Limb (tissue), 2 donors: ENCODE measurements at regions not wholly inside any gene's neighbourhood (a gene's known extent, or its start where the extent isn't known, plus 50 kb on each side); places are given as distances from the start of the nearest gene placed in this dataset.

Experiments used
- DNase-seq, 2 donors: peaks; one replicate each; pipeline ENCODE4 v3.0.0-alpha.2; 2016; ENCODE audit errors: extremely low spot score in 2 of 2

DNA sequence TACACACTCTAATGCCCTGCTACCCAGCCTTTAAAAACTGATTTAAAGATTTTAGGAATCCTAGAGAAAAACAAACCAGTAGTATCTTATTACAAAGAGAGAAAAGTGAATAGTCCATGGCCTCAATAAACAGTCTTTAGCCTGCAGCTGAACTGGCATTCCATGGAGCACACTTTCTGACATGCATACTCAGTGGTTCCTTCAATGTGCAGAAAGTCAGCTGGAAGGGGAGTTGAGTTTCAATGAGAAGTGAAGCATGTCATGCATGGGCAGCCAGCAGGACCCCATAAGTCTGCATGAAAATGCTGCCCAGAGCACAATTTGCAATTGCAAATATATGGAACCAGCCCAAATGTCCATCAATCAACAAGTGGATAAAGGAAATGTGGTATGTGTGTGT is 273.7 kb downstream of the UQCRFS1 start:
- no peak for DNase-seq

DNA sequence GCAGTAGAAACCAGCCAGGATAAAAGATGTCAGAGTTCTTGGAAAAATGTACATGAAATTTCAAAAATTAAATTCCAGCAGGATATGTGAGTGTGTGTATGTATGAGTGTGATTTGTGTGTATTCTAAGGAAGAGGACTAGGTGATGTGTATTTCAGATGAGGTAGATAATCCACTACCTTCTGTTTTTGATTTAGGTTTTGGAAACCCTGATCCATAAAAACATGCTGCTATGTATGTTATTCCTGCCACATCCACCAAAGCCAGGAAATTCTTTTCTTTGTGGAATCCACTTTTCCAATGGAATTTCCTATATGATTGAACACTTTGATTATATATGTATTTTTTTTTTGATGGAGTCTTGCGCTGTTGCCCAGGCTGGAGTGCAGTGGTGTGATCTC is 276.9 kb downstream of the UQCRFS1 start:
- no peak for DNase-seq

DNA sequence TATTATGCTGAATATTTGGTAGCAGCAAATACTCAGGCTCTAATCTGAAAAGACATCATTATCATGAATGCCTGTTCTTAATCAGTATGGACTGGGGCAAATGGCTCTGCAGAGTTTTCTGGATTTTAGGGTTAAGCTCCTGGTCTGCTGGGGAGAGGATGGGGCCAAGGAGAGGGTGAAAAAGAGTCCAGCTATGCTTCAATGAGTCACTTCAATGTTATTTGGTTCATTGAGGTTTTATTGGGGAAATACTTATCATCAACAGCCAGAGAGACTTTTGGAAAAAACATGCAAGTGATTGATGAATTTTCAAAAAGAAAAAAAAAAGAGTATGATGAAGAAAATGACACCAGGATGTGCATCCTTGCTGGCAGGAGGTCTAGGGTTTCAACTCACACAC is 278.3 kb downstream of the UQCRFS1 start:
- DNase-seq = no peak

DNA sequence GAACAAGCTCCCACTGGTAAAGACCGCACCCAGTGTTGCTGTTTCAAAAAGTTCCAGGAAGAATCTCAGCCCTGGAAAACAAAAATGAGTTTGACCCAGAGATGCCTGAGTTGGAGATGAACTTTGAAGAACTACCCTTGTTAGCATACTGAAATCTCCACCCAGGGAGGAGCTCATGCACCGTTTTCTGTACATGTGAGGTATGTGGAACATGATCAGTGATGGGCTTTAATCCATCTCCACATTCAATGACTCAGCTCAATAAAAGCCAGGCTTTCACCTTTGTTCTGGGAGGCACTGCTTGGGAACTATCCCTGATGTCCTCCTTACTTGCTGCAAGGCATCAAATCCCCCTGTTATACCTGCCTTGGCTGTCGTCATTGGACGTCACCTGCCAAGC is 279.9 kb downstream of the UQCRFS1 start:
- no peak for DNase-seq

DNA sequence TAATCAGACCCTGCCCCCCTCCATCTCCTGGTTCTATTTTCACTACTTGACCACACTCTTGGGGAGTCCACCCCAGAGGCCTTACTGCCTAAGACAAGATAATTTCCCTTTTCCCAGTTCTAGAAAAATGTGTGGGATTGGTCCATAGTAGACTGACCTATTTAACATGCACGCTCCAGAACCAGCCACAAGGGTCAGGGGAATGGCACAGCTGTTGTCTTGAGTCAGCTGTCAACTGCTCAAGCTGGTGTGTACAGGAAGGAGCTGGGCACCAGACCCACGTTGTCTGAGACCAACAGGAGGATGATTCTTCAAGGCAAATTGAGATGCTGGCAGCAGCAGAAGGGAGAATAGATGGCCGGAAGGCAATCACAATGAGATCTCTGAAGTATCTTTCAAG is 280.5 kb downstream of the UQCRFS1 start:
- no peak for DNase-seq

DNA sequence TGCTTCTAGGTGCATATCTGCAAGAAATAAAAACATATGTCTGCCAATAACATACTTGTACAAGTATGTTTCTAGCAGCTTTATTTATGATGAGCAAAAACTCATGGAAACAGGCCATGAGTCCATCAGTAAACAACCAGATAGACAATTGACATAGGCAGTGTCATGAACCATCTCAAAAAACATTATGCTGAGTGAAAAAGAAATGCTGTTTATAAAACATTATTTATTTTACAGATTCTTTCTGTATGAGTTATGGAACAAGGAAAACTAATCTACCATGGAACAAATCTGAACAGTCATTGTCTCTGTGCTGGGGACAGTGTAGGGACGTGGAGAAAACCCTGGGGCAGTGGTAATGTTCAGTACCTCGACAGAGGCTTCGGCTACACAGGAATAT is 283.9 kb downstream of the UQCRFS1 start:
- no peak for DNase-seq

DNA sequence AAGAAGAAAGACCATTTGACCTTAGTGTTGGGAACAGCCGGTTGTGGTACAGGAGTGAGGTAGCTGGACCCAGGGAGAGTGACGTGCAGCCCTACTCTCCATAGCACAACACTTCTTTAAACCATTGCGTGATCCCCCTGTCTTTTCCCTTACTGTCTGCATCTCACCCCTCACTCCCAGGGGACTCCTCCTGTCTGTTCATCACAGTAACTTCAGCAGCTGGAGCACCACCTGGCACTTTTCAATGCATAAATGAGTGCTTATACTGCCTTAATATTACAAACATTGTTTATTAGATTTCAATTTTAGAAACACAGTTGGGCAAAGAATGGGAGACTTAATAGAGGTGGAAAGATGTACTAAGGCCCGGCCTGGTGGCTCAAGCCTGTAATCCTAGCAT is 285.5 kb downstream of the UQCRFS1 start:
- DNase-seq = no peak

DNA sequence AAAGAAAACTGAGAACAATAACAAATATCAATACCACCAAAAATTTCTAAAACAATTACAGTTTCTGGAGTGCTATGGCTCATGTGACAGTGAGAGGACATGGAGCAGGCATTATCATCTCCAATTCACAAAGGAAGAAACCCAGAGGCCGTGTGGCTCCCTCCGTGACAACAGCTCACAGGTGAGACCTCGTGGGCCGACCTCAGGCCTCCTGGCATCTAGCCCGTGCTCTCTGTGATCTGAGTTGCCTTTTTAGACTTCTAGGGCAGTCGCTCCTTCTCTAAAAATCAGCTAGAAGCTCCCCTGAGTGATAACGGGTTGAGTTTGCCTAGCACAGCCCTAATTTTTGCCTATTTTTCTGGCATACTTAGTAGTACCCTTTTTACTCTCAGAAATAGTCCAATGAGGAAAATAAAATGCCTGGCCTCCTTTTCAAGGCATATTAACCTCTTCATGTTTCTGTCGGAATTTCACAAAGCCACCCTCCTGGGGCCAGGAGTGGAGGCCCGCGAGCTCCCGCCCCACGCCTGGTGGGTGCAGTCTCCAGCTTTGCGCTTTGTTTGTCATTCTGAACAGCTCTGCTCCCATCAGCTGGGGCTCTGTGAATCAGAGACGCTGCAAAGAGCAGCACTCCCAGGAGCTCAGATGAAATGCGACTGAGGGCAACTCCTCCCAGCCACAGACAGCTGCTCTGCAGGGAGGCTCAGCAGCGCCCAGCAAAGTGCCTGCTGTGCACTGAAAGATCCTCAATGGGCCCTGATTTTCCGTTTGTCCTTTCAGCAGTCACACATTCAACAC is 292.5 kb downstream of the UQCRFS1 start:
- no peak for DNase-seq

DNA sequence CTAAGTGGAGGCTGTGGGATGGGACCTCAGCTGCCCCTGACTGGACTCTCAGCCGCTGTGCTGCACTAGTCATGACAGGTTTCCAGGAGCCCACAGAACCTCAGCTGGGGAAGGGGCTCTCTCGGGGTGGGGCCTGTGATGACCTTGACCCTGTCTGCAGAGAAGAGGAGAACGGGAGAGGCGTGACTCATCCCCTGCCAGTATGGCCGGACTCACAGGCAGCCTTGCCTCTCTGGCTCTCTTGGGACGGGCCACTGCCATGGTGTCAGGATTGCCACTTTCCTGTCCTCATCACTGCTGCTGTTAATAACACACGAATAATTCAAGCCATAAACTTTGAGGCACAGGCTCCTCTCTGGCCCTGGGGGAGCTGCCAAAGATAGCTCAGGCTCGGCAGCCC is 295.3 kb downstream of the UQCRFS1 start:
- no peak for DNase-seq

DNA sequence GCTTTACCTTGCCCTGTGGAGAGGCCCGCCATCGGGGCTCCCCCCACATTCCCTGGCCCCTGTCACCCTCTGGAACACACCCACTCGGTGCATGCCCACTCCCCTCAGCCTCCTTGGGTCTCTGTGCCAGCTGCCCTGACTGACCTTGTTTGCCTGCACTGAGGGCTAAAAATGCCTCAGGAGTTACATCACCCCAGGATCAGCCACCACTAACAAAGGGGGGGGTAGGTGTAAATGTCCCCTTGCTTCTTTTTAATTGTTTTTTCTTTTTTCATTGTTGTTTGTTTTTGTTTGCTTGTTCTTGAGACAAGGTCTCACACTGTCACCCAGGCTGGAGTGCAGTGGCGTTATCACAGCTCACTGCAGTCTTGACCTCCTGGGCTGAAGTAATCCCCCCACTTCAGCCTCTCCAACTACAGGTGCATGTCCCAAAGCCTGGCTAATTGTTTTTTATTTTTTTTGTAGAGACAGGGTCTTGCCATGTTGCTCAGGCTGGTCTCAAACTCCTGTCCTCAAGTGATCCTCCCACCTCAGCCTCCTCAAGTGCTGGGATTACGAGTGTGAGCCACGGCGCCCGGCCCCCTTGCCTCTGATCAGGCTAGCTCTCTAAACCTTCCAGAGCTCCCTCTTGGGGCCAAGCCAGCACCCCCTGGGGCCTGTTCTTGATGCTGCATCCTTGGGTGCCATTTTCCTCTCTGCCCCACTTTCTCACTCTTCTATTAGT is 297.1 kb downstream of the UQCRFS1 start:
- DNase-seq = no peak

DNA sequence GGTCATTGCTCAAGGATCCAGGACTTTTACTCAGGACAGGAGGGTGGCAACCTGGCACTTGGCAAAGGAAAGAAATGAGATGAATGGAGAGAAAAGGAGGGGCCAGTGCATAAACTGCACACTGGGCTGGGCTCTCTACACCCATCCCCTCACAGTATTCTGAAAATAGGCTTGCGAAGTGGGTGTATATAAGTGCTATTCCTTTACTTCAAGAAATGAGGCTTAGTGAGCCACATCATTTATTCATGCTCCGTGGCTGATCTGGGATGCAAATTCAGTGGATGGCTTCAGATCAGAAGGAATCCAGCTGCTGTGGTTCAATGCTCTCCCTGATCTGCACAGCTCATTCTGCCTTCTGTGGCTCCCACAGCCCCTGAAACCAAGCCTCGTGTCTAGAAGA is 297.7 kb downstream of the UQCRFS1 start:
- no peak for DNase-seq

DNA sequence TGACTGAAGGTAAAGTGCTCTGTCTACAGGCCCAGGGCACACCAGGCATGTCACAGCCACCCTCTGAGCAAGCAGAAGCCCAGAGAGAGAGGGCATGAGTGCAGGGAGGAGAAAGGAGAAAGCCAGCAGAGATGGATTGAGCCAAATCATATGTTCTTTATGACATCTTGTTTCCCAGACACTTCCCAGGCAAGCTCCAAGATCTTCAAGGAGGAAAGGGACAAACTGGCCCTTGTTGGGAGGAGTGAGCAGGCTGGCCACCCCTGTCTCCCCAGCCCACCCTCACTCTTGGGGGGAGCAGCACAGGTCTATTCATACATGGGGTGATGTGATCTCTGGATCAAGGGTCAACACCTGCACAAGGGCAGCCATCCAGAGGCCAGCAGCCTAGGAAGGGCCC is 298.8 kb downstream of the UQCRFS1 start:
- no peak for DNase-seq

DNA sequence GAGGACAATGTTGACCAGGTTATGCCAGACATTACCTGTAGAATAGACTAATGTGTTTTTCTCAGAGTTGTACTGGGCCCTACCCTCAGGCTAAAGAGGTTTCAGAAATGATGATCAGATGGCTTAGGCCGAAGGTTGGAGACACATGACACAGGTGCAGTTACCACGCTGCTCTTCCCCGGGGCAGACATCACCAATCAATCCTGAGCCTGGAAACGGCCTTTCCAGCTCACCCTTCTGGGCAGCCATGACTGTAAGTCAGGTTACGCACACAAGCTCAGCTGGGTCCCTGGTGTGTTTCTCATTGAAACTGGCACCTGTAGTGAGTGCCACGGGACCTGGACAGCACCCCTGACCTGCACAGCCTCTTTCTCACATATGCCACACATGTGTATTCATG is 299.3 kb downstream of the UQCRFS1 start:
- DNase-seq = no peak

DNA sequence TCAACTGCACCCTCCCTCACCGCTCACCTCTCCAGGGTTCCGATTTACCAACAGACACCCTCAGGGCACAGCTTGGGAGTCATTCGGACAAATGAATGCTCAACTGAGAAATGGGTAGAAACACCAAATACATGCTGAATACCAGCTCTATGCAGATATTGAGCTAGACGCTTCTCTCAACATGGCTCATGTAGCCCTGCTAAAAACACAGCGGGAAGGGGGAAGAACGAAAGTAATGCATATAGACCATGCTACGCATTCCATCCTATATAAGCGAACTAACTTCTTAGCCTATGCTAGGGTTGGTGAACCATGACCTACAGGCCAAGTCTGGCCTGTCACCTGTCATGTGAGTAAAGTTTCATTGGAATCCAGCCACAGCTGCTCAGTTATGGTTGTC is 304.0 kb downstream of the UQCRFS1 start:
- DNase-seq = no peak

DNA sequence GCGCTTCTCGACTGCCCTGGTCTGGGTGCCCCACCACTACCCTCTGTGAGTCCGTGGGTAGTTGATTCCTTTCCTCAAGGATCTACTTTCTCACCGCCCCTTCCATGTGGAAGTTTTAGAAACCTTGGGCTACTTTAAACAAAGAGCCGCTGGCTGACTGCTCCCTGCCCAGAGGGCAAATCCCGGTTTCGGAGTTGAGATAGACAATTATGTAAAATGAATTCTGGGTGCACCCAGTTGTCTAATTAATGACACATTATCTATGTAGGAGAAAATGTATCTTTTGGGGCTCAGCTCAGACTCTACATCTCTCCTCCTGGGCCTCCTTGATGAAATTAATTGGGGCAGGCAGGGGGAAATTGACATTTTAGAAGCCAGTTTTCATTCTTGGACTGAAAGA is 305.4 kb downstream of the UQCRFS1 start:
- no peak for DNase-seq

DNA sequence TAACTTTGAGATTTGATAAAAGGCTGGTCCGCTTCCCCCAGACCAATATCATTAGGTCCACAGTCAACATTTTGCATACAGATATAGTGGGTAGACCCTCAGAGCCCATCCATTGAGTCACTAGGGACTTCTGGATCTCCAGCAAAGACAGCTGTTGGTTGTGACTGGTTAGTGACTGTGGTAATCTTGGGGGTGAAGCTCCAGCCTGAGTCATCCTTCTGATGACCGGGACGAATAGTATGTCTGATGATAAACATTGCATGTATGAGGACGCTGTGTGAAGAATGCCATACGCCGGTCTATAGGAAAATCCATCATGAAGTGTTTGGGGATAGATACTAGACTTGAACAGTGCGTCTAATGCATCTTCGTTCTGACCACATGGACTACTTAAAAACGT is 307.0 kb downstream of the UQCRFS1 start:
- no peak for DNase-seq

DNA sequence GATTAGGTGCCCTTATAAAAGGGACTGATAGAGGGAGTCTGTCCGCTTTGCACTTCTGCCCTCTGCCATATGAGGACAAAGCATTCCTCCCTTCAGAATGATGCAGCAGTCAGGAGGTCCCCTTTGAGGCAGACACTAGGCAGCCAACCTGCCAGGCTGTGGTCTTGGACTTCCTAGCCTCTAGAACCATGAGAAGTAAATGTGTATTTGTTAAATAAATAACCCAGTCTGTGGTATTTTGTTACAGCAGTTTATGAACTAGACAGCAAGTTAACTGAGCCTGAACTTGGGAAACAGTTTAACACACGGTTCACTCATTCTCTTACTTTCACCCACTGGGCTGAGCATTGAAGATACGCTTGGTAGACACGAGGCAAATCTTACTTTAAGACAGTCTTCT is 313.2 kb downstream of the UQCRFS1 start:
- DNase-seq = no peak

DNA sequence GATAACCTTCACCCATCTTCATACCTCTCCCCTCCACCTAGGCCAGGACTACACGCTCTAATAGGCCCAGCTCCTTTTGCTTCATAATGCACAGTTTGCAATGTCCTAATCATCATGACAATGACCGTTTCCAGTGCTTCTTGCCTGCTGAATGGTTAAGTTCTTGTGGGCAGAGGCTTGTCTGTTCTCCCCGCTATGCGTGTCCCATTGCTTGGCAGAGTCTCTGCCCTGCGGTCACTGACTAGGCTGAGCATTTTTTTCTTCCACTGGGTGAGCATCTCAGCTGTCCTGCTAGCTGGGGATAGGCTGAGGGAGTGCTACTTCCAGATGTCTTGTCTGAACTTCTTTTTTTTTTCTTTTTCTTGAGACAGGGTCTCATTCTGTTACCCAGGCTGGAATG is 314.7 kb downstream of the UQCRFS1 start:
- DNase-seq = no peak

DNA sequence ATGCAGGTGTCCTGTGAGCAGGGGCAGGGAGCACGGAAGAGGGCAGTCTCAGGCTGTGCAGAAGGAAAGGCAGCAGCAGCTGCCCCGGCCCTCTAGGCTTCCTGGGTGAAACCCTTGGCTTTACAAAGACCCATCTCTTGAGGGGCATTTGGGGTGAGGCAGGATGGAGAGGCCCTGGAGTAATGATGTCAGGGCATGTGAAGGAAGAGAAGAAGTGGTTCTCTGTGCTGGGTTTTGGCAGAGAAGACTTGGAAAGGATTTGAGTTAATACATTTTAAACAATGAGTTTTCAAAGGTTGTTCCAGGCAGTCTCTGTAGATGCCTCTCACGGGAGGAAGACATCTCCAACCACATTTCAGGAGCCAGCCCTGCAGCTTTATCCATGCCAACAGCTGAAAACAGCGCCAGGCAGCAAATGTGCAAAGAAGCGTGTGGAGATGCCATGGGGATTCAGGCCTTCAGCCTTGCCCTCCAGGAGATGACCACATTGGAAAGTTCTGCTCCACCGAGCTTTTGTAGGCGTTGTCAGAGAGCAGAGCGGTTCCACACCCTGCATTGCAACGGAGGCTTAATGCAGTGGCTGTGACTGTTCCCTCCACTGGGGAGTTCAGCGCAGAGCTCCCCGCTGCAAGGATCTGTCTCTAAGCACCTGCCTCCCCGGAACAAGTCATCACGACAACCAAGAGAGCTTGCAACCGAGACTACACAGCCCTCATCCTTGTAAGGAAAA is 322.8 kb downstream of the UQCRFS1 start:
- no peak for DNase-seq

DNA sequence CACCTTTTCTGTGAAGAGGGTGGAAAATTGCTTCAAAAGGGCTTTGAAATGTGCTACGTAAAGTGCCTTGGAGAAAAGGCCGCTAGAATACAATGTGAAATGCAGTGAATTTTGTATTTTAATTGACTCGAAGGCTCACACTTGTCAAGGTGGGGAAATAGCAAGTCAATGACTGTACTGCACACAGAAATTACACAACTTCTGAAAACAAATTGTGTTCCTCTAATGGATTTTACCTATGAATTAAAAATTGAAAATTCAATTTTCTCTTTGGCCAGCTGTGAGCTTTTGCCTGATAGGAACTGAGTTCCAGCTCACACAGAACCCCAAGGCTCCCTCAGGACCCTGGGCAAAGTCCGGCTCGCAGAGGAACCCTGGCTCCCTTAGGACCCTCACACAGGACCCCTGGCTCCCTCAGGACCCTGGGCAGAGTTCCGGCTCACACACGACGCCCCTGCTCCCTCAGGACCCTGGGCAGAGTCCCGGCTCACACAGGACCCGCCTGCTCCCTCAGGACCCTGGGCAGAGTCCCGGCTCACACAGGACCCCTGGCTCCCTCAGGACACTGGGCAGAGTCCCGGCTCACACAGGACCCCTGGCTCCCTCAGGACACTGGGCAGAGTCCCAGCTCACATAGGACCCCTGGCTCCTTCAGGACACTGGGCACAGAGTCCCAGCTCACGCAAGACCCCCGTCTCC is 324.9 kb downstream of the UQCRFS1 start:
- DNase-seq = no peak

DNA sequence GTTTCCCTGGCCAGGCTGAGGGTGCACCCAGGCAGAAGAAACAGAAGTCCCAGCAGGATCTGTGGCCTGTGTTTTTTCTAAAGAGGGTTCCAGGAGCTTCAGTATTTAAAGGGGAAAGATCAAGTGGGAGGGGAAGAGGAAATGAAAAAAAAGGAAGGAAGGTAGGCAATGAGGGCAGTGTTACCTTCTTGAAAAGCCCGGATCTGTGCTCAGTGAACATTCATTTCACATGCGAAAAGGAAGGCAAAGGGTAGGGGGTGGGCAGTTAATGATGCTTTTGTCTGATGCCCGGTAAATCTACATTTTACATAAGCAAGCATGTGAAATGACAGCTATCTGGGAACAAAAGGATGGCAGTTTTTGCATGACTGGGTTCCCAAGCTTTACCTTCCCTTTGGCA is 326.2 kb downstream of the UQCRFS1 start:
- DNase-seq = no peak

DNA sequence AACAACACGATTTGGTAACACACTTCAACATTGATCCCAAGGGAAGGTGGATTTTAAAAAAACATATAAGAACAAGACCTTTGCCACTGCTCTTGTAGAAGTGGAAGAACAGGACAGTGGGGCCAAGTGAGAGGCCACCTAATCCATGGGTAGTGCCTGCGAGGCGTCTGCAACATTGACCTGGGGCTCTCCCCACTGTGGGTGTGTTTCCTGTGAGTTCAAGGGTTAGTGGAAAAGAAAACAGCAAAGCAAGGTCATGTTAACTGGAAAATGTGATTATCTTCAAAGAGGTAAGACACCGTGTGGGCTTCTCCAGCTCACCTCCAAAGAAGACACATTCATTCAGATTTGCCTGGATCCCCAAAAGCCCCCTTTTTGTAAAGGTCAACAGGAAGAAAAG is 327.0 kb downstream of the UQCRFS1 start:
- no peak for DNase-seq
